Upper lobe of right lung (tissue), 1 donor: ENCODE measurements at regions not wholly inside any gene's neighbourhood (a gene's known extent, or its start where the extent isn't known, plus 50 kb on each side); places are given as distances from the start of the nearest gene placed in this dataset.

Experiments used
- ATAC-seq: fragments of 200-7000 bp; cut with Tn5 transposase; one replicate; pipeline ENCODE4 v1.9.1; 2020; ENCODE audit warnings: mild to moderate bottlenecking, moderate library complexity
- DNase-seq: peaks from one replicate; pipeline ENCODE4 v3.0.0-alpha.2; 2020
- H3K27ac ChIP-seq: fragments of 200-600 bp; one replicate; pipeline ENCODE4 v1.8.0; 2022
- H3K27me3 ChIP-seq: fragments of 200-600 bp; one replicate; pipeline ENCODE4 v1.8.0; 2022; ENCODE audit warnings: mild to moderate bottlenecking
- H3K36me3 ChIP-seq: fragments of 200-600 bp; one replicate; pipeline ENCODE4 v1.8.0; 2022
- H3K4me1 ChIP-seq: fragments of 200-600 bp; one replicate; pipeline ENCODE4 v1.8.0; 2022
- H3K4me3 ChIP-seq: fragments of 200-600 bp; one replicate; pipeline ENCODE4 v1.8.0; 2022; ENCODE audit warnings: mild to moderate bottlenecking
- H3K9me3 ChIP-seq: fragments of 200-600 bp; one replicate; pipeline ENCODE4 v1.8.0; 2022
- CTCF ChIP-seq: fragments of 200-600 bp; IDR thresholded peaks from one replicate; pipeline ENCODE4 v1.8.0; 2022; ENCODE audit warnings: antibody characterized with exemption
- intact Hi-C: fragments of 100-400 bp; cut with DNase I; formaldehyde crosslinking; loops from one replicate; pipeline ENCODE4 v1.11.0; 2022
- donor health status: DM: no; HTN: yes; CAD: no; lungs with severe emphysema.

- no peak for ATAC-seq
- H3K4me3 ChIP-seq = no peak overlapping the region
- H3K4me1 ChIP-seq = peaks cover 3% of the 10 kb centered on the region
- no peak for DNase-seq
- TF ChIP-seq CTCF = no peak
- intact Hi-C loops = no loop called here
- H3K27ac ChIP-seq = no peak overlapping the region
- H3K27me3 ChIP-seq = no peaks in the 10 kb centered on the region
- H3K36me3 ChIP-seq = no peaks in the 10 kb centered on the region
- no peaks in the 10 kb centered on the region for H3K9me3 ChIP-seq
Measured at GRCh38 chr3:72232777-72233176, 447.8 kb upstream of the PROK2 start.

GRCh38 chr3:72232331-72232730, 447.4 kb upstream of the PROK2 start:
- TF ChIP-seq CTCF = no peak
- no peaks in the 10 kb centered on the region for H3K36me3 ChIP-seq
- ATAC-seq (no peak), DNase-seq (no peak)
- intact Hi-C loops = no loop called here
- H3K27ac ChIP-seq = no peak overlapping the region
- peaks cover 3% of the 10 kb centered on the region for H3K4me1 ChIP-seq
- no peaks in the 10 kb centered on the region for H3K9me3 ChIP-seq
- H3K4me3 ChIP-seq = no peak overlapping the region
- no peaks in the 10 kb centered on the region for H3K27me3 ChIP-seq

GRCh38 chr3:72231439-72232196, 446.7 kb upstream of the PROK2 start:
- H3K36me3 ChIP-seq = no peaks in the 10 kb centered on the region
- intact Hi-C loops = no loop called here
- no peak overlapping the region for H3K4me3 ChIP-seq
- peaks cover 3% of the 10 kb centered on the region for H3K4me1 ChIP-seq
- ATAC-seq (no peak), DNase-seq (no peak)
- no peak for TF ChIP-seq CTCF
- H3K9me3 ChIP-seq = no peaks in the 10 kb centered on the region
- H3K27ac ChIP-seq = no peak overlapping the region
- no peaks in the 10 kb centered on the region for H3K27me3 ChIP-seq

GRCh38 chr3:72230774-72231379, 445.9 kb upstream of the PROK2 start:
- no peak for TF ChIP-seq CTCF
- Histone ChIP-seq H3K9me3 (no peaks in the 10 kb centered on the region), H3K27ac (no peak overlapping the region), H3K4me3 (no peak overlapping the region), H3K4me1 (peaks cover 3% of the 10 kb centered on the region), H3K36me3 (no peaks in the 10 kb centered on the region), H3K27me3 (no peaks in the 10 kb centered on the region)
- DNase-seq (no peak), ATAC-seq (no peak)
- intact Hi-C loops = no loop called here

- no peak overlapping the region for H3K27ac ChIP-seq
- intact Hi-C loops = no loop called here
- no peak overlapping the region for H3K4me3 ChIP-seq
- peaks cover 8% of the 10 kb centered on the region for H3K9me3 ChIP-seq
- peaks cover 3% of the 10 kb centered on the region for H3K4me1 ChIP-seq
- no peaks in the 10 kb centered on the region for H3K27me3 ChIP-seq
- DNase-seq (no peak), ATAC-seq (no peak)
- no peak for TF ChIP-seq CTCF
- H3K36me3 ChIP-seq = no peaks in the 10 kb centered on the region
Measured at GRCh38 chr3:72229952-72230351, 445.0 kb upstream of the PROK2 start.
